IPS DF 19.7 (cell line): ENCODE measurements at regions not wholly inside any gene's neighbourhood (a gene's known extent, or its start where the extent isn't known, plus 50 kb on each side); places are given as distances from the start of the nearest gene placed in this dataset.
"Not testable (repeated sequence)": the region's sequence is repeated elsewhere in the genome, so short reads cannot be mapped to it uniquely, and the experiment has no call there.

Source experiments
- DNase-seq: peaks from one replicate; pipeline ENCODE4 v3.0.0-alpha.2; 2013; ENCODE audit warnings: low read depth, low spot score

- DNase-seq = no peak
These were observed 633.5 kb downstream of the RFPL4B start for GRCh38 chr6:112980676-112981075.

- DNase-seq = no peak
These were observed 636.7 kb downstream of the RFPL4B start for GRCh38 chr6:112983713-112984261.

GRCh38 chr6:112984899-112985298 is 637.8 kb downstream of the RFPL4B start:
- no peak for DNase-seq

GRCh38 chr6:112986321-112986720 is 639.2 kb downstream of the RFPL4B start:
- no peak for DNase-seq

- no peak for DNase-seq
These were observed 641.6 kb downstream of the RFPL4B start for GRCh38 chr6:112988748-112989147.

- DNase-seq = no peak
These were observed 643.8 kb downstream of the RFPL4B start for GRCh38 chr6:112990971-112991370.

GRCh38 chr6:112991912-112992311 is 644.8 kb downstream of the RFPL4B start:
- no peak for DNase-seq

- DNase-seq = no peak
These were observed 650.4 kb downstream of the RFPL4B start for GRCh38 chr6:112997421-112998085.

GRCh38 chr6:113004054-113004453 is 656.9 kb downstream of the RFPL4B start:
- DNase-seq = no peak

GRCh38 chr6:113004470-113005270 is 657.5 kb downstream of the RFPL4B start:
- DNase-seq = no peak

- DNase-seq = no peak
These were observed 659.4 kb downstream of the RFPL4B start for GRCh38 chr6:113006494-113006893.

GRCh38 chr6:113009682-113010081 is 662.6 kb downstream of the RFPL4B start:
- no peak for DNase-seq

- no peak for DNase-seq
These were observed 663.3 kb downstream of the RFPL4B start for GRCh38 chr6:113010196-113010989.

GRCh38 chr6:113011389-113011788 is 664.3 kb downstream of the RFPL4B start:
- no peak for DNase-seq

- no peak for DNase-seq
These were observed 664.7 kb downstream of the RFPL4B start for GRCh38 chr6:113011801-113012200.

GRCh38 chr6:113015249-113015648 is 668.1 kb downstream of the RFPL4B start:
- DNase-seq = no peak

- no peak for DNase-seq
These were observed 670.2 kb downstream of the RFPL4B start for GRCh38 chr6:113017353-113017752.

- no peak for DNase-seq
These were observed 671.4 kb downstream of the RFPL4B start for GRCh38 chr6:113018351-113019151.

- no peak for DNase-seq
These were observed 672.0 kb downstream of the RFPL4B start for GRCh38 chr6:113019176-113019575.

GRCh38 chr6:113027780-113028179 is 680.6 kb downstream of the RFPL4B start:
- DNase-seq = no peak

- DNase-seq = not testable (repeated sequence)
These were observed 682.0 kb downstream of the RFPL4B start for GRCh38 chr6:113029161-113029560.
